ENCODE measurements at regions not wholly inside any gene's neighbourhood (a gene's known extent, or its start where the extent isn't known, plus 50 kb on each side); places are given as distances from the start of the nearest gene placed in this dataset.

GRCh38 chr1:84756455-84757082, 66.3 kb upstream of the SSX2IP start:
- H3K79me1 ChIP-seq (ENCODE audit: low read depth in 1 of 2, low read length in 2 of 2): no peaks in the 10 kb centered on the region
- peak; percentile 19 for DNase-seq
- no peak overlapping the region for H2AFZ ChIP-seq (replicated peaks; ENCODE audit: low read length, poor library complexity)
- H3K27ac ChIP-seq (ENCODE audit: insufficient read depth, low read length): no peak overlapping the region
- no peak overlapping the region for H2AK9ac ChIP-seq (replicated peaks; ENCODE audit: low read depth, low read length, poor library complexity)
- ChIA-PET CTCF (interaction anchor here (1.0 kb wide), 1 partner anchor 136 kb away, joined by 3 read pairs; no protein-coding TSS in a partner anchor), POLR2A (ENCODE audit: unreplicated experiment) (interaction anchor here (0.6 kb wide), 1 partner anchor 26 kb away, joined by 7 read pairs; no protein-coding TSS in a partner anchor)
- no peak overlapping the region for H3K4me2 ChIP-seq (ENCODE audit: low read depth, low read length)
- no peaks in the 10 kb centered on the region for H3K9me3 ChIP-seq (ENCODE audit: control insufficient read depth, insufficient read depth, low read length)
- dilution Hi-C loops (cut with HindIII; ENCODE audit: low sequenced_read_pairs, unreplicated experiment) (no loop called here), intact Hi-C loops (cut with micrococcal nuclease) (loop anchor here (10.0 kb wide), 1 partner anchor 452 kb away; the partner anchor contains the start of gene SAMD13), in situ Hi-C loops (cut with MboI; ENCODE audit: low sequenced_read_pairs) (loop anchor here (10.0 to 25.0 kb wide), 2 partner anchors 319 to 602 kb away; no protein-coding TSS in a partner anchor)
- H3K23ac ChIP-seq (ENCODE audit: low read depth, low read length): no peak overlapping the region
- H3K36me3 ChIP-seq (ENCODE audit: control insufficient read depth, insufficient read depth, low read length): no peaks in the 10 kb centered on the region
- peaks cover 7% of the 10 kb centered on the region for H3K4me1 ChIP-seq (ENCODE audit: control insufficient read depth, insufficient read depth, low read length)
- H3K9me1 ChIP-seq (ENCODE audit: insufficient read depth, low read length): peaks cover 3% of the 10 kb centered on the region
- BruUV-seq (replicated peaks): no TSS peak
- no peak overlapping the region for H3K14ac ChIP-seq (replicated peaks; ENCODE audit: low read depth, low read length)
- no peaks in the 10 kb centered on the region; the same call in 1 of the 2 replicates for H4K20me1 ChIP-seq (ENCODE audit: insufficient read depth, low read length)
- ATAC-seq (ENCODE audit: low read depth): no peak
- H4K5ac ChIP-seq (ENCODE audit: low read depth, low read length): no peak overlapping the region
- H3K4me3 ChIP-seq (ENCODE audit: insufficient read depth, low read depth, low read length): no peak overlapping the region
- H2BK120ac ChIP-seq (ENCODE audit: low read depth, low read length): 0 out of 2 replicates have a peak overlapping the region, but pooled peaks have one; percentile 5
- no peak overlapping the region for H3K18ac ChIP-seq (ENCODE audit: low read depth, low read length)
- H3K4ac ChIP-seq (ENCODE audit: low read depth, low read length): no peak overlapping the region
- no peak overlapping the region for H2BK20ac ChIP-seq (ENCODE audit: low read depth, low read length)
- H2AK5ac ChIP-seq (ENCODE audit: low read depth, low read length): no peak overlapping the region
- no peak overlapping the region for H4K91ac ChIP-seq (ENCODE audit: insufficient read depth, low read depth, low read length)
- no peak overlapping the region for H3K9ac ChIP-seq (ENCODE audit: low read depth, low read length)
- no peak overlapping the region for H4K8ac ChIP-seq (ENCODE audit: low read depth in 2 of 2, low read length in 2 of 2)
- H2BK5ac ChIP-seq (ENCODE audit: low read depth, low read length, poor library complexity, severe bottlenecking): no peak overlapping the region
- no peak overlapping the region for H3K56ac ChIP-seq (ENCODE audit: extremely low read depth, insufficient read depth, low read length)
- H3K27me3 ChIP-seq (ENCODE audit: control insufficient read depth, insufficient read depth, low read length): no peaks in the 10 kb centered on the region
- no peak for TF ChIP-seq CHD1 (IDR thresholded peaks at IDR 0.05; ENCODE audit: low read depth, low read length)
- no peak for TF ChIP-seq SMC3 (IDR thresholded peaks at IDR 0.05; ENCODE audit: low read depth, low read length)
- no peak for TF ChIP-seq MXI1 (IDR thresholded peaks at IDR 0.05; ENCODE audit: borderline replicate concordance, low read depth, low read length)
- TF ChIP-seq POLR2A (IDR thresholded peaks at IDR 0.05; ENCODE audit: low read depth, low read length): no peak
- no peak; the same call in 1 of the 2 replicates for TF ChIP-seq MAFK (IDR thresholded peaks at IDR 0.05; ENCODE audit: low read depth, low read length)
- TF ChIP-seq, protein P1, sequence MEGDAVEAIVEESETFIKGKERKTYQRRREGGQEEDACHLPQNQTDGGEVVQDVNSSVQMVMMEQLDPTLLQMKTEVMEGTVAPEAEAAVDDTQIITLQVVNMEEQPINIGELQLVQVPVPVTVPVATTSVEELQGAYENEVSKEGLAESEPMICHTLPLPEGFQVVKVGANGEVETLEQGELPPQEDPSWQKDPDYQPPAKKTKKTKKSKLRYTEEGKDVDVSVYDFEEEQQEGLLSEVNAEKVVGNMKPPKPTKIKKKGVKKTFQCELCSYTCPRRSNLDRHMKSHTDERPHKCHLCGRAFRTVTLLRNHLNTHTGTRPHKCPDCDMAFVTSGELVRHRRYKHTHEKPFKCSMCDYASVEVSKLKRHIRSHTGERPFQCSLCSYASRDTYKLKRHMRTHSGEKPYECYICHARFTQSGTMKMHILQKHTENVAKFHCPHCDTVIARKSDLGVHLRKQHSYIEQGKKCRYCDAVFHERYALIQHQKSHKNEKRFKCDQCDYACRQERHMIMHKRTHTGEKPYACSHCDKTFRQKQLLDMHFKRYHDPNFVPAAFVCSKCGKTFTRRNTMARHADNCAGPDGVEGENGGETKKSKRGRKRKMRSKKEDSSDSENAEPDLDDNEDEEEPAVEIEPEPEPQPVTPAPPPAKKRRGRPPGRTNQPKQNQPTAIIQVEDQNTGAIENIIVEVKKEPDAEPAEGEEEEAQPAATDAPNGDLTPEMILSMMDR (conservative IDR thresholded peaks at IDR 0.05; ENCODE audit: low read depth, low read length): no peak
- TF ChIP-seq NFE2L2 (IDR thresholded peaks at IDR 0.05; ENCODE audit: low read depth, low read length): no peak
- no peak for TF ChIP-seq RCOR1 (IDR thresholded peaks at IDR 0.05; ENCODE audit: insufficient replicate concordance, low read length)
- TF ChIP-seq RFX5 (IDR thresholded peaks at IDR 0.05; ENCODE audit: low read depth, low read length): no peak
- TF ChIP-seq CEBPB (IDR thresholded peaks at IDR 0.05; ENCODE audit: low read depth, low read length): no peak
- WGBS, 2 experiments (ENCODE audit: extremely low coverage in 2 of 2, insufficient read length in 1 of 2): no CpG with 5 or more reads among the region's 3 CpGs
- no peak overlapping the region for H2BK15ac ChIP-seq (ENCODE audit: low read depth, low read length)

Data from IMR-90 (cell line).